ENCODE measurements at regions not wholly inside any gene's neighbourhood (a gene's known extent, or its start where the extent isn't known, plus 50 kb on each side); places are given as distances from the start of the nearest gene placed in this dataset.

- H3K27me3 Mint-ChIP-seq: no peaks in the 10 kb centered on the region
- H3K9me3 Mint-ChIP-seq (ENCODE audit: low read depth): no peaks in the 10 kb centered on the region
These were observed 209.2 kb downstream of the C7orf25 start for GRCh38 chr7:42702647-42703046.

GRCh38 chr7:42700406-42701327 lies 211.2 kb downstream of the C7orf25 start:
- Mint-ChIP-seq H3K27me3 (peaks cover 9% of the 10 kb centered on the region), H3K36me3 (ENCODE audit: insufficient read depth) (no peaks in the 10 kb centered on the region), H3K27ac (no peak overlapping the region), H3K9me3 (ENCODE audit: low read depth) (no peaks in the 10 kb centered on the region), H3K4me1 (ENCODE audit: low read depth) (no peaks in the 10 kb centered on the region), H3K4me3 (ENCODE audit: low read depth) (no peak overlapping the region)
- no peak for TF ChIP-seq CTCF (IDR thresholded peaks at IDR 0.05; ENCODE audit: unreplicated experiment)
- no peak for DNase-seq (ENCODE audit: low spot score, unreplicated experiment)

More at GRCh38 chr7:42702647-42703046, 209.2 kb downstream of the C7orf25 start:
- no peak for TF ChIP-seq CTCF (IDR thresholded peaks at IDR 0.05; ENCODE audit: unreplicated experiment)
- DNase-seq (ENCODE audit: low spot score, unreplicated experiment): no peak
- Mint-ChIP-seq H3K27ac (no peak overlapping the region), H3K4me1 (ENCODE audit: low read depth) (no peaks in the 10 kb centered on the region), H3K4me3 (ENCODE audit: low read depth) (no peak overlapping the region), H3K36me3 (ENCODE audit: insufficient read depth) (no peaks in the 10 kb centered on the region)

- no peak for DNase-seq (ENCODE audit: low spot score, unreplicated experiment)
- no peaks in the 10 kb centered on the region for H3K36me3 Mint-ChIP-seq (ENCODE audit: insufficient read depth)
- H3K4me1 Mint-ChIP-seq (ENCODE audit: low read depth): no peaks in the 10 kb centered on the region
- no peak overlapping the region for H3K27ac Mint-ChIP-seq
- no peak for TF ChIP-seq CTCF (IDR thresholded peaks at IDR 0.05; ENCODE audit: unreplicated experiment)
- H3K9me3 Mint-ChIP-seq (ENCODE audit: low read depth): no peaks in the 10 kb centered on the region
- peaks cover 9% of the 10 kb centered on the region for H3K27me3 Mint-ChIP-seq
- no peak overlapping the region for H3K4me3 Mint-ChIP-seq (ENCODE audit: low read depth)
These were observed 212.3 kb downstream of the C7orf25 start for GRCh38 chr7:42699380-42700178.

- no peaks in the 10 kb centered on the region for H3K4me1 Mint-ChIP-seq (ENCODE audit: low read depth)
- H3K36me3 Mint-ChIP-seq (ENCODE audit: insufficient read depth): no peaks in the 10 kb centered on the region
- peaks cover 12% of the 10 kb centered on the region for H3K27me3 Mint-ChIP-seq
- TF ChIP-seq CTCF (IDR thresholded peaks at IDR 0.05; ENCODE audit: unreplicated experiment): no peak
- no peak overlapping the region for H3K4me3 Mint-ChIP-seq (ENCODE audit: low read depth)
- no peak overlapping the region for H3K27ac Mint-ChIP-seq
- DNase-seq (ENCODE audit: low spot score, unreplicated experiment): no peak
- H3K9me3 Mint-ChIP-seq (ENCODE audit: low read depth): no peaks in the 10 kb centered on the region
These were observed 213.1 kb downstream of the C7orf25 start for GRCh38 chr7:42698600-42699374.
